22Rv1 (cell line): ENCODE measurements at regions not wholly inside any gene's neighbourhood (a gene's known extent, or its start where the extent isn't known, plus 50 kb on each side); places are given as distances from the start of the nearest gene placed in this dataset.

Source experiments
- ZFX ChIP-seq: fragments of 450-650 bp; IDR thresholded peaks from 2 replicates; pipeline ENCODE4 v1.6.1; 2017; ENCODE audit warnings: antibody characterized with exemption, borderline replicate concordance
- TF ChIP-seq, protein P1 (sequence below): fragments of 450-650 bp; IDR thresholded peaks from 2 replicates; pipeline ENCODE4 v1.5.1; 2017; ENCODE audit warnings: mild to moderate bottlenecking

DNA sequence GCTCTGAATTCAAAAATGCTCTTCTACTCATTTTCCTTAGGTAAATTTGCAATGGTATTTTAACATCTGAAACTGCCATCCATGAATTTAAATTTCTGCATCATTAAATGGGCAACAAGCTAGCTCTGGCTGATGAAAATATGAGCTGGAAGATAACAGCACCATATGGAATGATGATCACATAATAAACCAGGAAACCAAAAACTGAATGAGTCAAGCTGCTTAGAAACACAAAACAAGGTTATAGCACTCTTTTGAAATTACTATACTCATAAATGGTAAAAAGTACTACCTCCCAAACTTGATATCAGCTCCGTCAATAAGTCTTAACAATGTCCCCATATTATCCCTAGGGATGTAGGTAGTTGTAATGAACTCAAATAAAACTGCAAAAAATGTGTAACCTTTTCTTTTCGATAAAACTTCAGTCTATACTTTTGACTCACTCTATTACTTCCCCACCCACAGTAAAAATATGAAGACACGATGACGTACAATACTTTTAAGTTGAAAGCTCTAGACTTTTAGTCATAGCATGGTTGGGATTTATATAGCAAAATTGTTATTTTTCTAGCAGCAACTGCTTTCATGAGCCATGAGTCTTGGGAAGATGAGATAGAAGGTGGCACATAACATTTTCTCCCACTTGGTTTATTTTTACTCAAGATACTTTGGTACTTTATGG is 396.7 kb downstream of the CDH2 start:
- TF ChIP-seq, protein P1, sequence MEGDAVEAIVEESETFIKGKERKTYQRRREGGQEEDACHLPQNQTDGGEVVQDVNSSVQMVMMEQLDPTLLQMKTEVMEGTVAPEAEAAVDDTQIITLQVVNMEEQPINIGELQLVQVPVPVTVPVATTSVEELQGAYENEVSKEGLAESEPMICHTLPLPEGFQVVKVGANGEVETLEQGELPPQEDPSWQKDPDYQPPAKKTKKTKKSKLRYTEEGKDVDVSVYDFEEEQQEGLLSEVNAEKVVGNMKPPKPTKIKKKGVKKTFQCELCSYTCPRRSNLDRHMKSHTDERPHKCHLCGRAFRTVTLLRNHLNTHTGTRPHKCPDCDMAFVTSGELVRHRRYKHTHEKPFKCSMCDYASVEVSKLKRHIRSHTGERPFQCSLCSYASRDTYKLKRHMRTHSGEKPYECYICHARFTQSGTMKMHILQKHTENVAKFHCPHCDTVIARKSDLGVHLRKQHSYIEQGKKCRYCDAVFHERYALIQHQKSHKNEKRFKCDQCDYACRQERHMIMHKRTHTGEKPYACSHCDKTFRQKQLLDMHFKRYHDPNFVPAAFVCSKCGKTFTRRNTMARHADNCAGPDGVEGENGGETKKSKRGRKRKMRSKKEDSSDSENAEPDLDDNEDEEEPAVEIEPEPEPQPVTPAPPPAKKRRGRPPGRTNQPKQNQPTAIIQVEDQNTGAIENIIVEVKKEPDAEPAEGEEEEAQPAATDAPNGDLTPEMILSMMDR: no peak
- TF ChIP-seq ZFX: no peak
